Skeletal muscle satellite cell (primary cell): ENCODE measurements at regions not wholly inside any gene's neighbourhood (a gene's known extent, or its start where the extent isn't known, plus 50 kb on each side); places are given as distances from the start of the nearest gene placed in this dataset.

Source experiments
- H3K27me3 ChIP-seq: 2 replicates; pipeline ENCODE4 v1.7.0; 2013; ENCODE audit warnings: low read length; ENCODE audit not compliant: control insufficient read depth, insufficient read depth
- H3K36me3 ChIP-seq: 2 replicates; pipeline ENCODE4 v1.7.0; 2013; ENCODE audit warnings: mild to moderate bottlenecking, control low read depth, low read length; ENCODE audit not compliant: insufficient read depth
- H3K4me1 ChIP-seq: 2 replicates; pipeline ENCODE4 v1.7.0; 2013; ENCODE audit warnings: low read length; ENCODE audit not compliant: control insufficient read depth, insufficient read depth
- H3K4me2 ChIP-seq: 2 replicates; pipeline ENCODE4 v1.7.0; 2013; ENCODE audit warnings: mild to moderate bottlenecking, low read length
- H3K4me3 ChIP-seq: 2 replicates; pipeline ENCODE4 v1.7.0; 2013; ENCODE audit warnings: low read length
- H3K9ac ChIP-seq: 2 replicates; pipeline ENCODE4 v1.7.0; 2013; ENCODE audit warnings: mild to moderate bottlenecking, low read depth, low read length, moderate library complexity
- H3K9me3 ChIP-seq: replicated peaks from 2 replicates; pipeline ENCODE4 v1.7.0; 2013; ENCODE audit warnings: mild to moderate bottlenecking, control low read depth, low read length

- Histone ChIP-seq H3K4me1 (no peaks in the 10 kb centered on the region), H3K4me3 (no peak overlapping the region), H3K9ac (no peak overlapping the region), H3K27me3 (no peaks in the 10 kb centered on the region), H3K36me3 (no peaks in the 10 kb centered on the region), H3K4me2 (no peak overlapping the region), H3K9me3 (no peaks in the 10 kb centered on the region)
These were observed 1442.2 kb upstream of the ALCAM start for GRCh38 chr3:103924544-103924943.

- no peaks in the 10 kb centered on the region for H3K27me3 ChIP-seq
- H3K4me1 ChIP-seq = no peaks in the 10 kb centered on the region
- no peak overlapping the region for H3K9ac ChIP-seq
- no peaks in the 10 kb centered on the region for H3K9me3 ChIP-seq
- H3K36me3 ChIP-seq = no peaks in the 10 kb centered on the region
- H3K4me3 ChIP-seq = no peak overlapping the region
- no peak overlapping the region for H3K4me2 ChIP-seq
These were observed 1439.8 kb upstream of the ALCAM start for GRCh38 chr3:103926936-103927335.

DNA sequence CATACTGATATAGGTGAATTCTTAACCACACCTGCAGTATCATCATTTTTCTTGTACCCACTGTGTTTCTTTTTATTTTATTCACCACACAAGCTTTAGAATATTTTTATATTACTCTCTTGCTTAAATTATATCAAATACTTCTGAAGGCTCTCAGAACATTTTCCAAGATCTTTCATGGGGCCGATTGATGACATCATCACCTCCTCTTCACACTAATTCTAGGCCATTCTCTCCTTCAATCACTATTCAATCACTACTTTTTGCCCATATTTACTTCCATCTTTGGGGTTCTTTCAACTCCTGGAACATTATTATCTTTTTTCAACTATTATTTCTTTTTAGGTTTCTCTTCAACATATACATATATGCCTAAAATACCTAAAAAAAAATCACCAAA, 1438.8 kb upstream of the ALCAM start:
- H3K9me3 ChIP-seq = no peaks in the 10 kb centered on the region
- no peak overlapping the region for H3K4me2 ChIP-seq
- H3K36me3 ChIP-seq = no peaks in the 10 kb centered on the region
- no peaks in the 10 kb centered on the region for H3K27me3 ChIP-seq
- H3K4me1 ChIP-seq = no peaks in the 10 kb centered on the region
- H3K9ac ChIP-seq = no peak overlapping the region
- no peak overlapping the region for H3K4me3 ChIP-seq

- Histone ChIP-seq H3K4me2 (no peak overlapping the region), H3K9me3 (no peaks in the 10 kb centered on the region), H3K4me1 (no peaks in the 10 kb centered on the region)
These were observed 1429.6 kb upstream of the ALCAM start for GRCh38 chr3:103937094-103937493.

GRCh38 chr3:103947062-103947461, 1419.6 kb upstream of the ALCAM start:
- Histone ChIP-seq H3K9me3 (no peaks in the 10 kb centered on the region), H3K36me3 (no peaks in the 10 kb centered on the region), H3K9ac (no peak overlapping the region), H3K4me1 (no peaks in the 10 kb centered on the region), H3K27me3 (no peaks in the 10 kb centered on the region), H3K4me3 (no peak overlapping the region), H3K4me2 (no peak overlapping the region)

More at GRCh38 chr3:103937094-103937493, 1429.6 kb upstream of the ALCAM start:
- no peak overlapping the region for H3K4me3 ChIP-seq
- H3K27me3 ChIP-seq = no peaks in the 10 kb centered on the region
- H3K9ac ChIP-seq = no peak overlapping the region
- H3K36me3 ChIP-seq = no peaks in the 10 kb centered on the region

GRCh38 chr3:103949693-103950092, 1417.0 kb upstream of the ALCAM start:
- no peaks in the 10 kb centered on the region for H3K27me3 ChIP-seq
- no peaks in the 10 kb centered on the region for H3K4me1 ChIP-seq

DNA sequence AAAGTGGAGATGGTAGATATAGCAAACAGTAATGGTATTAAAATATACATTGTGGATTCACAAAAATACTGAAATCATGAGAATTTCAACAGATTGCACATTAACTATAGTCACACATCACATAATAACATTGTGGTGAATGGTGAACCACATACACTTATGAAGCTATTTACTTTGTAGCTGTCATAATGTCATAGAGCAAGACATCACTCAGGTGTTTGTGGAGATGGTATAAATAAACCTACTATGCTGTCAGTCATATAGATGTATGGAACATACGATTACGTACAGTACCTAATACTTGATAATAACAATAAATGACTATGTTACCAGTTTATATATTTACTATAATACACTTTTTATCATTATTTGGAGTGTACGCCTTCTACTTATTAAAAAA, 1416.0 kb upstream of the ALCAM start:
- Histone ChIP-seq H3K36me3 (no peaks in the 10 kb centered on the region), H3K4me1 (no peaks in the 10 kb centered on the region), H3K27me3 (no peaks in the 10 kb centered on the region), H3K4me3 (no peak overlapping the region), H3K9me3 (no peaks in the 10 kb centered on the region), H3K9ac (no peak overlapping the region), H3K4me2 (no peak overlapping the region)

More at GRCh38 chr3:103949693-103950092, 1417.0 kb upstream of the ALCAM start:
- Histone ChIP-seq H3K9me3 (no peaks in the 10 kb centered on the region), H3K9ac (no peak overlapping the region), H3K4me2 (no peak overlapping the region), H3K4me3 (no peak overlapping the region), H3K36me3 (no peaks in the 10 kb centered on the region)

- Histone ChIP-seq H3K36me3 (no peaks in the 10 kb centered on the region), H3K4me2 (no peak overlapping the region)
These were observed 1412.9 kb upstream of the ALCAM start for GRCh38 chr3:103953796-103954195.

DNA sequence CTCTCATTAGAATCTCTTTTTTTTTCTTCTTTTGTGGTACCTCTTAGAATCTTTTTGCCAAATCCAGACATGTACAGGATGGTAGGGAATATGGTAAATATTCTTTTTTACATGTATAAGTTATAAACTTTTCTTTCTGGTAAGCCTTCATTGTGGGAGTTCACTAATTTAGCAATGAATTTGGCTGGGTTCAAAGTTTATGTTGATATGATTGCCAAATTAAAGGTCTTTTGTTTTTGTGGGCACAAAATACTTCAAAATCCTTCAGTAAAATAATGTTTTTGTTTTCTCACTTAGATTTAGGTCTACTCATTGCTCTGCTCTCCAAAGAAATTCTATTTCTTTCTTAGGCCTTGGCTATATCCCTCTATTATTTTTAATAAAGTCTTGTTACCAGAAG, 1405.9 kb upstream of the ALCAM start:
- Histone ChIP-seq H3K9ac (no peak overlapping the region), H3K4me2 (no peak overlapping the region), H3K4me1 (no peaks in the 10 kb centered on the region), H3K9me3 (no peaks in the 10 kb centered on the region), H3K27me3 (no peaks in the 10 kb centered on the region), H3K36me3 (no peaks in the 10 kb centered on the region), H3K4me3 (no peak overlapping the region)

More at GRCh38 chr3:103953796-103954195, 1412.9 kb upstream of the ALCAM start:
- H3K27me3 ChIP-seq = no peaks in the 10 kb centered on the region
- no peaks in the 10 kb centered on the region for H3K9me3 ChIP-seq
- H3K9ac ChIP-seq = no peak overlapping the region
- H3K4me1 ChIP-seq = no peaks in the 10 kb centered on the region
- H3K4me3 ChIP-seq = no peak overlapping the region

- Histone ChIP-seq H3K36me3 (no peaks in the 10 kb centered on the region), H3K4me1 (no peaks in the 10 kb centered on the region), H3K27me3 (no peaks in the 10 kb centered on the region), H3K9me3 (no peaks in the 10 kb centered on the region), H3K4me2 (no peak overlapping the region), H3K9ac (no peak overlapping the region), H3K4me3 (no peak overlapping the region)
These were observed 1403.1 kb upstream of the ALCAM start for GRCh38 chr3:103963599-103963998.

- Histone ChIP-seq H3K9ac (no peak overlapping the region), H3K4me3 (no peak overlapping the region), H3K27me3 (no peaks in the 10 kb centered on the region), H3K4me1 (no peaks in the 10 kb centered on the region), H3K4me2 (no peak overlapping the region), H3K9me3 (no peaks in the 10 kb centered on the region), H3K36me3 (no peaks in the 10 kb centered on the region)
These were observed 1400.9 kb upstream of the ALCAM start for GRCh38 chr3:103965764-103966163.

GRCh38 chr3:103966749-103967148, 1400.0 kb upstream of the ALCAM start:
- H3K36me3 ChIP-seq = no peaks in the 10 kb centered on the region
- H3K9ac ChIP-seq = no peak overlapping the region
- no peak overlapping the region for H3K4me2 ChIP-seq
- no peaks in the 10 kb centered on the region for H3K27me3 ChIP-seq
- no peaks in the 10 kb centered on the region for H3K9me3 ChIP-seq
- no peak overlapping the region for H3K4me3 ChIP-seq
- H3K4me1 ChIP-seq = no peaks in the 10 kb centered on the region
